SK-N-SH (cell line): ENCODE measurements at regions not wholly inside any gene's neighbourhood (a gene's known extent, or its start where the extent isn't known, plus 50 kb on each side); places are given as distances from the start of the nearest gene placed in this dataset.

ENCODE experiments used
- EP300 ChIP-seq, 2 experiments: IDR thresholded peaks; 2 replicates each; pipeline versions ENCODE4 v1.4.0 to v1.6.1; 2012; ENCODE audit warnings: borderline replicate concordance in 1 of 2, low read depth in 1 of 2, low read length in 1 of 2
- EZH2phosphoT487 ChIP-seq: fragments of 200-600 bp; sonication (generic); IDR thresholded peaks from 2 replicates; pipeline ENCODE4 v1.6.1; 2017; ENCODE audit warnings: low read depth, mixed run types, mild to moderate bottlenecking, antibody characterized with exemption, moderate library complexity, borderline replicate concordance
- FOSL2 ChIP-seq: IDR thresholded peaks from 2 replicates; pipeline ENCODE4 v1.4.0; 2012; ENCODE audit warnings: low read depth, mild to moderate bottlenecking, moderate library complexity, borderline replicate concordance
- GABPA ChIP-seq: IDR thresholded peaks from 2 replicates; pipeline ENCODE4 v1.4.0; 2012; ENCODE audit warnings: low read depth, mild to moderate bottlenecking
- MEF2A ChIP-seq: IDR thresholded peaks from 2 replicates; pipeline ENCODE4 v1.4.0; 2012; ENCODE audit warnings: low read depth, borderline replicate concordance
- MXI1 ChIP-seq: IDR thresholded peaks from 2 replicates; pipeline ENCODE4 v1.6.1; 2012; ENCODE audit warnings: mild to moderate bottlenecking, low read depth, low read length, improper control_type of control experiment
- NFIC ChIP-seq: IDR thresholded peaks from 2 replicates; pipeline ENCODE4 v1.4.0; 2012; ENCODE audit warnings: borderline replicate concordance
- POLR2AphosphoS5 ChIP-seq: IDR thresholded peaks from 2 replicates; pipeline ENCODE4 v1.6.1; 2012; ENCODE audit warnings: low read depth, low read length
- RXRA ChIP-seq: IDR thresholded peaks from 2 replicates; pipeline ENCODE4 v1.4.0; 2012; ENCODE audit warnings: low read depth, mild to moderate bottlenecking, borderline replicate concordance
- TAF1 ChIP-seq: IDR thresholded peaks from 2 replicates; pipeline ENCODE4 v1.6.1; 2012; ENCODE audit warnings: low read depth, mild to moderate bottlenecking, low read length, moderate library complexity, borderline replicate concordance
- USF2 ChIP-seq: fragments of 150-350 bp; IDR thresholded peaks from 2 replicates; pipeline ENCODE4 v1.6.1; 2017; ENCODE audit warnings: antibody characterized with exemption, low read length, low read depth, borderline replicate concordance
- TF ChIP-seq, protein P1 (sequence below): fragments of 200-600 bp; sonication (generic); IDR thresholded peaks from 2 replicates; pipeline ENCODE4 v1.6.1; 2017; ENCODE audit warnings: antibody characterized with exemption, mild to moderate bottlenecking, moderate library complexity
- TF ChIP-seq, protein P2 (sequence below): IDR thresholded peaks from 2 replicates; pipeline ENCODE4 v1.4.0; 2012; ENCODE audit warnings: low read depth
- TF ChIP-seq, protein P3 (sequence below): IDR thresholded peaks from 2 replicates; pipeline ENCODE4 v1.6.1; 2012; ENCODE audit warnings: mild to moderate bottlenecking, low read depth, low read length, moderate library complexity

DNA sequence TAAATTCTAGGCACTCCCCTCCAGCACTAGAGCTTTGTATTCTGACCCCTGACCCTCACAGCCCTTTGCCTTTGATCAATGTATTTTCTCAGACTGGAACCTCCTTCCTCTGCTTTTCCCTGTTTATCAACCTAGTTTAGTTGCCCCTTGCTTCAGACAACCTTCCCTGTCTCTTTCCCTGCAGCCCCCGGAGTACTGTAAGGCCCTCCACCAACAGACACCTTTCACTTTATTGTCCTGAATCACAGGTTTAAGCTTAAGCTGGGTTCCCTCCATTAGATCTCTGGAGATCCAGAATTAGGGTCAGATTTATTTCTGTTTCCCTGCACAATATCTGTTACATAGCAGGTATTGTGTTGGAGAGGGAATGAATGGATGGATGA, 140.2 kb downstream of the DDX1 start:
- TF ChIP-seq MEF2A (no peak), EP300 (IDR thresholded peaks at IDR 0.05; ENCODE audit: borderline replicate concordance in 1 of 2, low read depth in 1 of 2, low read length in 1 of 2) (no peak), POLR2AphosphoS5 (no peak), MXI1 (no peak), TAF1 (no peak), FOSL2 (no peak), GABPA (no peak), RXRA (no peak), USF2 (no peak), NFIC (no peak), EZH2phosphoT487 (no peak)
- TF ChIP-seq, protein P1, sequence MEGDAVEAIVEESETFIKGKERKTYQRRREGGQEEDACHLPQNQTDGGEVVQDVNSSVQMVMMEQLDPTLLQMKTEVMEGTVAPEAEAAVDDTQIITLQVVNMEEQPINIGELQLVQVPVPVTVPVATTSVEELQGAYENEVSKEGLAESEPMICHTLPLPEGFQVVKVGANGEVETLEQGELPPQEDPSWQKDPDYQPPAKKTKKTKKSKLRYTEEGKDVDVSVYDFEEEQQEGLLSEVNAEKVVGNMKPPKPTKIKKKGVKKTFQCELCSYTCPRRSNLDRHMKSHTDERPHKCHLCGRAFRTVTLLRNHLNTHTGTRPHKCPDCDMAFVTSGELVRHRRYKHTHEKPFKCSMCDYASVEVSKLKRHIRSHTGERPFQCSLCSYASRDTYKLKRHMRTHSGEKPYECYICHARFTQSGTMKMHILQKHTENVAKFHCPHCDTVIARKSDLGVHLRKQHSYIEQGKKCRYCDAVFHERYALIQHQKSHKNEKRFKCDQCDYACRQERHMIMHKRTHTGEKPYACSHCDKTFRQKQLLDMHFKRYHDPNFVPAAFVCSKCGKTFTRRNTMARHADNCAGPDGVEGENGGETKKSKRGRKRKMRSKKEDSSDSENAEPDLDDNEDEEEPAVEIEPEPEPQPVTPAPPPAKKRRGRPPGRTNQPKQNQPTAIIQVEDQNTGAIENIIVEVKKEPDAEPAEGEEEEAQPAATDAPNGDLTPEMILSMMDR: no peak
- TF ChIP-seq, protein P2, sequence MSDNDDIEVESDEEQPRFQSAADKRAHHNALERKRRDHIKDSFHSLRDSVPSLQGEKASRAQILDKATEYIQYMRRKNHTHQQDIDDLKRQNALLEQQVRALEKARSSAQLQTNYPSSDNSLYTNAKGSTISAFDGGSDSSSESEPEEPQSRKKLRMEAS: no peak
- TF ChIP-seq, protein P3, sequence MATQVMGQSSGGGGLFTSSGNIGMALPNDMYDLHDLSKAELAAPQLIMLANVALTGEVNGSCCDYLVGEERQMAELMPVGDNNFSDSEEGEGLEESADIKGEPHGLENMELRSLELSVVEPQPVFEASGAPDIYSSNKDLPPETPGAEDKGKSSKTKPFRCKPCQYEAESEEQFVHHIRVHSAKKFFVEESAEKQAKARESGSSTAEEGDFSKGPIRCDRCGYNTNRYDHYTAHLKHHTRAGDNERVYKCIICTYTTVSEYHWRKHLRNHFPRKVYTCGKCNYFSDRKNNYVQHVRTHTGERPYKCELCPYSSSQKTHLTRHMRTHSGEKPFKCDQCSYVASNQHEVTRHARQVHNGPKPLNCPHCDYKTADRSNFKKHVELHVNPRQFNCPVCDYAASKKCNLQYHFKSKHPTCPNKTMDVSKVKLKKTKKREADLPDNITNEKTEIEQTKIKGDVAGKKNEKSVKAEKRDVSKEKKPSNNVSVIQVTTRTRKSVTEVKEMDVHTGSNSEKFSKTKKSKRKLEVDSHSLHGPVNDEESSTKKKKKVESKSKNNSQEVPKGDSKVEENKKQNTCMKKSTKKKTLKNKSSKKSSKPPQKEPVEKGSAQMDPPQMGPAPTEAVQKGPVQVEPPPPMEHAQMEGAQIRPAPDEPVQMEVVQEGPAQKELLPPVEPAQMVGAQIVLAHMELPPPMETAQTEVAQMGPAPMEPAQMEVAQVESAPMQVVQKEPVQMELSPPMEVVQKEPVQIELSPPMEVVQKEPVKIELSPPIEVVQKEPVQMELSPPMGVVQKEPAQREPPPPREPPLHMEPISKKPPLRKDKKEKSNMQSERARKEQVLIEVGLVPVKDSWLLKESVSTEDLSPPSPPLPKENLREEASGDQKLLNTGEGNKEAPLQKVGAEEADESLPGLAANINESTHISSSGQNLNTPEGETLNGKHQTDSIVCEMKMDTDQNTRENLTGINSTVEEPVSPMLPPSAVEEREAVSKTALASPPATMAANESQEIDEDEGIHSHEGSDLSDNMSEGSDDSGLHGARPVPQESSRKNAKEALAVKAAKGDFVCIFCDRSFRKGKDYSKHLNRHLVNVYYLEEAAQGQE: no peak
